ENCODE measurements at regions not wholly inside any gene's neighbourhood (a gene's known extent, or its start where the extent isn't known, plus 50 kb on each side); places are given as distances from the start of the nearest gene placed in this dataset.

DNA sequence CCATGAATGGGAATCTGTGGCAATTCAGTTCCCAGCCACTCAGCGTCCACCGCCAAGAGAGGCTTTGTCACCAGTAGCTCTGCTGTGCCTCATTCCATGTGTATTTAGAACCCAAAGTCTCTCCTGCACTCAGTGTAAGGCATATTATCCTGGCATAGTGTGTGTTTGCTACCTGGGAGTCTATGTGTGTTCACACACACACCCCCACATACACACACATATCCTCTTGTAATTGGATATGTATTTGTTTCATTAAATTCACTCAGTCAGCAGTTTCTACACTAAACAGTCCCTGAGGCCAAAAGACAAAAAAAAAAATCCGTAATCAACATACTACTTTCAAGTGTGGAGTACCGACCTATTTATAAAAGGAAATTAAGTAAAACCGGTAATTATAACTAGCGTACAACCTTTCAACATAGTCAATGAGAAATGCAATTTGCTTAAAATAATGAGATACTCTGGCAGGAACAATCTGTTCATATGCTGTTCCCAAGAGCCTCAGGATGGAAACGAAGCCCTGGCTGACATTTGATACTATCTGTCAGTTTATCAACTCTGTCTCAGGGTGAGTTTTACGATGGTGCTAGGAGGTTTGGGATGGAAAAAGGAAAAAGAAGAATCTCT, 425.8 kb upstream of the CELF2 start:
- DNase-seq: no peak

DNA sequence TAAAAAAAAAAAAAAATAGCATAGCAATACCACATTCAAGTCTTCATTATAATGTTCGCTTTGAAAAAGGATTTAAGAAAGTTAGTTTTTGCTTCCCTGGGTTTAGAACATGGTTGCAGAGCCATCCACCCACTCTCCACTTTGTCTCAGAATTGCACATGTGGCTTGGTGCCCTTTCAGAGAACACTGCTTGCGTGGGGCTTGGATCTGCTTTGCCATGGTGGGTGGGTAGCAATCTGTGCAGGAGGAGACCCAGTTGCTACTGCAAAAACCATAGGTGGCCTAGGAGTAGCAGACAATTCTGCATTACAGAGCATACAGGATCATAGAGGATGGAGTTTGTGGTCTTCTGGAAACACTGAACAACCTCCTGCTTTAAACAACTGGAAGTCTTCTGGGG, 421.4 kb upstream of the CELF2 start:
- DNase-seq: no peak

GRCh38 chr10:10598297-10598696, 419.4 kb upstream of the CELF2 start:
- DNase-seq: no peak

DNA sequence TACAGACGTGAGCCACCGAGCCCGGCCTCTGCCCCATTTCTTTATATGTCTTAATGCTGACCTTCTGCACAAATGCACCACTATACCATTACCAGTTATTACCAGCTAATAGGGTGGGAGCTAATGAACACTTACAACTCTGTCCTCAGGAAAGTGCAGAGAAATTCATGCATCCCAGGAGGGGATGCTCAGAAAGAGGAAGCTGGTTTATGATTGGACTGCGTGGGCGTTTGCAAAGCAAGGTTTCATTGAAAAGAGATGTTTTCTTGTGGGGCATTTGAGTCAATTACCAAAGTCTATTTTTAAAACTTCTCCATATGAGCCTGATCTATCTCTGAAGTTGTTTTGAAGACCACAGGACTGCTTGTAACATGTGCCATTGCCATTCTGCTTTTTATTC, 417.7 kb upstream of the CELF2 start:
- no peak for DNase-seq

- no peak for DNase-seq
These were observed 412.1 kb upstream of the CELF2 start for GRCh38 chr10:10605551-10606081.

- DNase-seq: no peak
These were observed 408.2 kb upstream of the CELF2 start for GRCh38 chr10:10609379-10609955.

- no peak for DNase-seq
These were observed 407.5 kb upstream of the CELF2 start for GRCh38 chr10:10610171-10610570.

DNA sequence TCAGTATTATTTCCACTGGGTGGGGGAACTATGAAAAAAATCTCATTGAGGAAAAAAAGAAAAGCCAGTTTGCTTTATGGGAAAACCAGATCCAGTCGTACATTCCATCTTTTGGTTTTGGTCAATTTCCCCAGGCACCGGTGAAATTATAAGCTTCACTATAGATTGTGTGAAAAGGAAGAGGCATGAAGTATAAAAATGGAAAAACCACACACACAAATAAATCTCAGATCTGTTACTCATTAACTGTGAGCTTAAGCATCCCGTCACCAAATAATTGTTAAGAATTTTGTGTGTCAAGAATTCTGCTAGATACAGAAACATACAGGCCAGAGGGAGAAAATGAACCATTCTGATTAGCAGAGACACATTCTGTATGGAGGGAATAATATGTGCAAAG, 405.5 kb upstream of the CELF2 start:
- DNase-seq: no peak

DNA sequence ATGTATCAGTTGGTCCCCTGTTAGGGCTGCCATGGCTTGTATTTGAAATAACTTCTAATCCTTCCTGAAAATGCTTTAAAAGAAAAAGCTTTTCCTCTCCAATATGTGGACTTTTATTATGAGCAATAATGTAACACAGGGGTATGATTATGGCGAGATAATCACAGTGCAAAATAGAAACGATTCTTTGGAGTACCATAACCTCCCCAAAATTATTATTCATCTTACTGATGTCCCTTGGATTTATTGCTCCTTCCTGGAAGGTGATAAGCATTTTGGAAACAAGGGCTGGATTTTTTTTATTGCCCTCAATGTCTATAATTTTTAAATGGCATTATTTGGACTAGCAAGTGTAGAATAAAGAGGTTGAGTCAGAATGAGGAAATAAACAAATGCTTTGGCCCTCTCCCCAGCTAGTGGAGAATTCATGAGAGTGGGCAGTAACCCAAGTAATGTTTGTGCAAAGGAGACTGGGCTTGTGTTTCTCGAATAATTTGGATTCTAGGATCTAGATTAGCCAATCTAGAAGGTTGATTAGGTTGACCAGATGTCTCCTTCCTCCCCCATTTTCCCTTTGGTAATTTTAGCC, 403.9 kb upstream of the CELF2 start:
- no peak for DNase-seq

DNA sequence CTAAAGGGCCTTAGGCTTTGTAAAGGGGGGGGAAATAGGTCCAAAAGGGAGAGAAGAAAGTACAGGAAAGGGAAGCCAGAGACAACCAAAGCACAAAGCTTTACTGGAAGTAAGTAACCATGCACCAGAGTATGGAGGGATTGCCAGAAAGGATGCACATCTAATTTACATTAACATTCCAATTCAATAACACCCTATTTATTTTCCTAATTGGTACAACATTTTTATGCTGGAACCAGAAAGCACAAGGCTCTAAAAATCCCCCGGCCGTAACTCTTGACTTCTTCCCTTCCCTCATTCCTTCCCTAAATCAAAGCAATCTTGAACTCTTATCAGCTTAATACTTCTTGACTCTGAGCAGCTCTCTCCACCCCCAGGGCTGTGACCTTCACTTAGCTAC, 400.0 kb upstream of the CELF2 start:
- no peak for DNase-seq

DNA sequence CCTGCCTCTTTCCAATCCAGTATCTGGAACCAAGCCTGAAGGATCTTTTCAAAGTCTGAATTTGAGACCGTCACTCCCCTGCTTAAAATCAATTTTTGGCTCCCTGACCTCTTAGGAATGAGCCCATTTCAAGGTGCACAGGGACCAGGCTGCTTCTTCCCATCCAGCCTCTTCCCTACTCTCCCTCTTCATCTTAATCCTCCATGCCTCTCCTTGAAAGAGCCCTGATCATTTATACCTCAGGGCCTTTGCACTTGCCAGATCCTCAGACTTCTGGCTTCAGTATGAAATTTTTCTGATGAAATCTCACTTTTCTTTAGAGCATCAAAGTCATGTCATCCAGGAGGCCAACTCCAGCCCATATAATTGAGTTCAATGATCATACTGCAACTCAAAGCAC, 399.5 kb upstream of the CELF2 start:
- DNase-seq: no peak

GRCh38 chr10:10623958-10624566, 393.6 kb upstream of the CELF2 start:
- DNase-seq: no peak

DNA sequence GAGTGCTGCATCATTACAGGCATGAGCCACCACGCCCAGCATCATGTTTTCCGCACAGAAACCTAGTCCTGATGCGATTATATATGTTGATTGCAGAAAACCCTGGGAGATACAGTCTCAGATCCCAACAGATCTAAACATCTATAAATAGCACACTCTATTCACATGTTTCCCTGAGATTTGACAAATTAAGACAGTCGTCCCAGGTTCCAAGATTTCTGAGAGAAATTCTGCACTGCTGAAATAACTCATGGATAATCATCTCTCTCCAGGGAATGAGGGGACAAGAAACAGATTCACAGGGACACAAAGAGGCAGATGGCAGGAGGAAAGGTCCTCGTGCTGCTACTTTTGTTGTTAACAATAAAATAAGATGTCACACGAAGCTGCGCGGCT, 393.1 kb upstream of the CELF2 start:
- DNase-seq: no peak

- no peak for DNase-seq
These were observed 392.2 kb upstream of the CELF2 start for GRCh38 chr10:10625491-10625890.

DNA sequence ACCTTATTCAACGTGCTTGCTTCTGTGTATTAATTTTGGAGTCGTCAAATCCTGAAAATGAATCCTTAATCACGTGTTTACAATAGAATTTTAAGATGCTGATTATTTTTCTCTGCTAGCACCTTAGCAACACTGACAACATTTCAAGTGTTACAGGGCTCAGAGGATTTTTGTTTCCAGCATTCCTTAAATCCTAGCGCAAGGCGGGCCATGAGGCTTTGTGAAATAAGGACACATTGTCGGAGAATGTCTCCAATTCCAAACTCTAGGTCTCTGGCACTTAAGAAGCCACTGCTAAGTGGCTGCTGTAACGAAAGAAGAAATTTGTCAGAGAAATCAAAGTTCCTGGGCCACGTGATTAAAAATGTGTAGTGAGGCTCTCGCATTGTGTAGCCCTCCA, 390.9 kb upstream of the CELF2 start:
- DNase-seq: no peak

GRCh38 chr10:10627414-10627813, 390.3 kb upstream of the CELF2 start:
- no peak for DNase-seq

GRCh38 chr10:10629512-10629911, 388.2 kb upstream of the CELF2 start:
- DNase-seq: no peak

DNA sequence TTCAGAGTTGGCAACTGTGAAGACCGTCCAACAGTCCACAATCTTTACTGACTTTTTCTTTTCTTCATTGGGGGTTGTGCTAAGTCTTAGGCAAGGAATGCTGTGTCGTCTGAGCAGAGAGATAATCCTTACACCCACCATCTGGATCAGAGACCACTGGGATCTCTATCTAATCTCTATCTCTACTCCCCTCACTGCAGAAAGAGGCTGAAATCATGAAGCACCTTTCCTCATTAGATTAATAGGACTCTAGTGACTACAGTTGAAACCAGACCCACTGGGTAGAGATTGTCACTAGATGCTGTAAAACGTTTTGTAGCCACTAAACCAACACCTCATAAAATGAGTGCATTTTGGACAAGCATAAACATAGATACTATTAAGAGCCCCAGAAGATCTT, 387.4 kb upstream of the CELF2 start:
- DNase-seq: no peak

DNA sequence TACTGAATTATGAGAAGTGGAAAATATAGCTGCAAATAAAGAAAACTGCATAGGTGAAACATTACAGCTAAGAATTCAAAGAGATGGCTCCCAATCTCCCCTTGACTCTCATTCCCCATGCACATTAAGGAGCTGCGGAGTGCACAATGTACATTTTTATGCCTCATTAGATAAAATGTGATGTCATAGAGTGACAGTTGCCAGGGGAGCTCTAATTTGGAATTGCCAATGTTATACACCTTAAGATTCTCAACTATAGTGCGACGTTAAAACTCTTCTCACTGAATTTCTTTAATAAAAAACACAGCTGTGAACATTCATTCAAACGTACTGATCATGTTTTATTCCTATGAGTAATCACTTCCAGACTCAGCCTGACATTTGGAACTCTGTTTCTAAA, 386.9 kb upstream of the CELF2 start:
- no peak for DNase-seq

DNA sequence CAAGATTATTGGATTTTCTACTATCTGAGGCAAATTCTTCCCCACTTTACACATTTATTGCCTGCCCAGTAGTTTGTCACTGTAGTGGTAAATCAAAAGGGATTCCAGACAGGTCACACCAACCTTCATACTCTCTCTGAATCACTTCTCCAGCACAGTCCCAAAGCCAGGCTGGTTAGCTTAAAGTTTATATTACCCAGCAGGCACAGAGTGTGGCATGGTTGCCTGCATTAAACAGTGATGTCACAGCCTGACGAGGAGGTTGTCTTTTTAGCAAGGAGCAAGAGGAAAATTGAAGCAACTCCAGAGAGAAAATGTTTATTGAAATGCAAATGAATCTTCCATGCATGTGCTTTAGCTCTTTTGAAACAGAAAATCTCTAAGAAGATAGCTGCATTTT, 375.5 kb upstream of the CELF2 start:
- no peak for DNase-seq

- DNase-seq: no peak
These were observed 374.9 kb upstream of the CELF2 start for GRCh38 chr10:10642751-10643150.

- no peak for DNase-seq
These were observed 373.5 kb upstream of the CELF2 start for GRCh38 chr10:10644008-10644646.

GRCh38 chr10:10644676-10645385, 372.8 kb upstream of the CELF2 start:
- no peak for DNase-seq

Measured in CD4-positive, alpha-beta T cell treated with Interleukin-17A for 4 hours (primary cell).